Lower leg skin (tissue), 3 donors: ENCODE measurements at regions not wholly inside any gene's neighbourhood (a gene's known extent, or its start where the extent isn't known, plus 50 kb on each side); places are given as distances from the start of the nearest gene placed in this dataset.

Experiments
- POLR2A ChIP-seq, 2 donors: fragments of 450-650 bp; IDR thresholded peaks; one replicate each; pipeline ENCODE4 v1.6.1; 2016 to 2017; ENCODE audit warnings: antibody characterized with exemption in 2 of 2, mild to moderate bottlenecking in 1 of 2, moderate library complexity in 1 of 2
- TF ChIP-seq, protein P1 (sequence below), 3 donors: fragments of 450-650 bp; IDR thresholded peaks; one replicate each; pipeline ENCODE4 v1.5.1; 2016; ENCODE audit warnings: antibody characterized with exemption in 3 of 3, mild to moderate bottlenecking in 3 of 3, moderate library complexity in 2 of 3

DNA sequence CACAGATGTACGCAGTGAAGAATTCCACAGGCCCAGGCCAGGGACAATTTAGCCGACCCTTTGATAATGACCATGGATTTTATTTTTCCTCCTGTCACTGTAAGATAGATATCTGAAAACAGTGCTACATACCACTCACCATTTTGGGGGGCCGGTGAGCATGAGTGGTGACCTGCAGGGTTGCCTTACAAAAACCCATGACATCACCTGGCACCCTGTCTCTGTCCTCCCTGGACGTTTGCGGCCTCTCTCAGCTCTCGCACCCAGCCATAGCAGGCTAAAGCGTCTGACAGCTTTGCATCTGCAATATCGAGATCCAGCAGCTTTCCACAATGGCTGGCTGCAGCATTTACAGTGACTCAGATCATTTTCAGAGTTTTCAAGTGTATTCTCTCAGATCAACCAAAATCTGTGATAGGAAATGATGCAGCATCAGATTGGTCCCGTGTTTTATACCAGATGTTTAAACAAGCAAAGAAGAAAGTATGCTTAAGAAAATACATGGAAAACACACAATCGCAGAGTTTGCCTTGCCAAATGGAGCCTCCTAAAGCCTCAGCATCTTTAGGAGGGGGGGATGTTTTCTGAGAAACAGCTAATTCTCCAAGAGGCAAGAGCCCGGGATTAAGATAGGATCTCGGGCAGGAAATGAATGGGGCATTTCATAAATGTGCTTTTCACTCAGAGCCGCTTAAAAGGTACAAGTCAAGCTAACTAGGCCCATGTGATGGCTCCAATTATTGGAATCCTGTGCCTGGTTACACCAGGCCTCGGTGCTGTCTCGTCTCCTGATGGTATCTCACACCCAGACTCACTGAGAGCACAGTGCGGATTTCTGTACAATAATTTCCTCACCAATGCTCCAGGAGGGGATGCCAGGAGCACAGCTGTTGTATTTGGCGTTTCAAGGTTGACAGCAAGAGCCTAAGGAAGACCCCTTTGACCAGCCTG, 257.3 kb downstream of the XXYLT1 start:
- TF ChIP-seq, protein P1, sequence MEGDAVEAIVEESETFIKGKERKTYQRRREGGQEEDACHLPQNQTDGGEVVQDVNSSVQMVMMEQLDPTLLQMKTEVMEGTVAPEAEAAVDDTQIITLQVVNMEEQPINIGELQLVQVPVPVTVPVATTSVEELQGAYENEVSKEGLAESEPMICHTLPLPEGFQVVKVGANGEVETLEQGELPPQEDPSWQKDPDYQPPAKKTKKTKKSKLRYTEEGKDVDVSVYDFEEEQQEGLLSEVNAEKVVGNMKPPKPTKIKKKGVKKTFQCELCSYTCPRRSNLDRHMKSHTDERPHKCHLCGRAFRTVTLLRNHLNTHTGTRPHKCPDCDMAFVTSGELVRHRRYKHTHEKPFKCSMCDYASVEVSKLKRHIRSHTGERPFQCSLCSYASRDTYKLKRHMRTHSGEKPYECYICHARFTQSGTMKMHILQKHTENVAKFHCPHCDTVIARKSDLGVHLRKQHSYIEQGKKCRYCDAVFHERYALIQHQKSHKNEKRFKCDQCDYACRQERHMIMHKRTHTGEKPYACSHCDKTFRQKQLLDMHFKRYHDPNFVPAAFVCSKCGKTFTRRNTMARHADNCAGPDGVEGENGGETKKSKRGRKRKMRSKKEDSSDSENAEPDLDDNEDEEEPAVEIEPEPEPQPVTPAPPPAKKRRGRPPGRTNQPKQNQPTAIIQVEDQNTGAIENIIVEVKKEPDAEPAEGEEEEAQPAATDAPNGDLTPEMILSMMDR (IDR thresholded peaks at IDR 0.05), result no peak
- no peak for TF ChIP-seq POLR2A (IDR thresholded peaks at IDR 0.05)
